Activated T-cell treated with anti-CD3 and anti-CD28 coated beads for 48 hours (primary cell): ENCODE measurements at regions not wholly inside any gene's neighbourhood (a gene's known extent, or its start where the extent isn't known, plus 50 kb on each side); places are given as distances from the start of the nearest gene placed in this dataset.
A peak's percentile ranks its signal among the peaks of the same experiment; 100 is the strongest.

ENCODE experiments used
- DNase-seq: peaks from one replicate; pipeline ENCODE4 v3.0.0-alpha.2; 2020; ENCODE audit warnings: low read depth

DNA sequence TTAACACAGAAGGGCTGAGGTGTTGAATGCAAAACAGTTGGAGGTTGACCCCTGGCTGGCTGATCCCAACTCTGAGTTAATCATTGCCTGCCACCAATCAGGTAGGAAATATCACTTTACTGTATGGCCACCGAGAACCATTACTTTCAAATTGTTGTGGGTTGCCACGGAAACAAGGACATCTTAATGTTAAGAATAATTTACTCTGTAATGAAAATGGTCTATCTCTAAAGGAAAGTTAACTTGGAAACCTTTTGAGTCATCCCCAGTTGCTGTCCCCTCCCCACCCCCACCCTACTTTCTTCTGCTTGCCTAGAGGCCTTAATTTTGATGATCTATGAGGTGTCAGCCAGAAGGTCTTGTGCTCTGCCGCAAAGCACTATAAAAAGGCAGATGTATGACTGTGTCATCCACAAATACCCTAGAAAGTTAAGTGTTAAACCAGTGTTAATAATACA is 78.7 kb upstream of the SNRK start:
- no peak for DNase-seq

GRCh38 chr3:43206632-43207031 is 79.7 kb upstream of the SNRK start:
- DNase-seq = no peak

- no peak for DNase-seq
Measured at GRCh38 chr3:43206105-43206504, 80.2 kb upstream of the SNRK start.

GRCh38 chr3:43203022-43203421 is 83.3 kb upstream of the SNRK start:
- DNase-seq = no peak

DNA sequence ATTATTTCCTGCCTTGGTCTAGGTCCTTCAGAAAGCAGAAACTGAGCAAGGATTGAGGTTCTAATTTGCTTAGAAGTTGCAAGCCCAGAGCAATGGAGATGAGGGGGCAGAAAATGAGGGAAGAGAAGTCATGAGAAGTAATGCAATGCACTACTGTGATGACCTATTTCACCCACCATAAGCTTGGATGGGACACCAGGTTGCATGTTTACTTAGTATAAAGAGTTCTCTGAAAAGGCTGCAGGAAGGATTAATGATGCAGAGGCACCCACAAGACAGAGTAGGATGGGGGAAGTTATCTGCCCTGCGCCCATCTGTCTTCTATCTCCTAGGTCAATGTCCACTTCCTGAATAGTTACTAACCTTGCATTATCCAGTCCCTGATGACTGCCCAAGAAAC is 84.8 kb upstream of the SNRK start:
- no peak for DNase-seq

GRCh38 chr3:43199645-43200306 is 86.6 kb upstream of the SNRK start:
- no peak for DNase-seq

DNA sequence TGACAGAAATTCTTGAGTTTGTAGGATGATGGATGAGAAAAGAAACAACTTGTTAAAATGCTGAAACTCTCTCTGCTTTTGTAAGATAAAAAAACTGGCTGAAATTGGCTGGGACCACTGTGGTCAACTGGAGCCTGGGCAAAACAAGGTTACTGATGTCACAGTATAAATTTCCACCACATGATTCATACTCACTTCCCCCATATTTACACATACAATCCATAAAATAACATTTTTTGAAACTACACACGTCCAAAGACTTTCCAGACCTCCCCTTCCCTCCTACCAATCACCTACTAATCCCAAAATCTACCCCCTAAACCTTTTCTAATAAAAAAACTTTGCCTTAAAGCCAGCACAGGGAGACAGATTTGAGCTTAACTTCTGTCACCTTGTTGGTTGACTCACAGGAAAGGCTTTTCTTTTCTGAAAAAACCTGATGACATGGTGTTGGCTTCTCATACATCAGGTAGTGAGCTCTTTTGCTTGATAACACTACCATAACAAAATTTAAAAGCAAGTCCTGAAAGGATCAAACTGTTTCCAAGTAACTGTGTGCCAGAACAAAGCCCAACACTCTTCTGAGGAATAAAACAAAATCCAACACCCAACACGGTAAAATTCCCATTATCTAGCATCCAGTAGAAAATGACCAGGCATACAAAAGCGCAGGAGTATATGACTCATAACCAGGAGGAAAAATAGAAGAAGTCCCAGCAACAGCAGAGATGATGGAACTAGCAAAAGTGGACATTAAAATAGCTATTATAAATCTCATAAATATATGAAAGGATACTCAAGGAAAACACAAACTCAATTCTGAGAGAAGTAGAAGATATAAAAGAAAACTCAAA is 87.3 kb upstream of the SNRK start:
- DNase-seq = no peak

- DNase-seq = no peak
Measured at GRCh38 chr3:43198301-43198700, 88.0 kb upstream of the SNRK start.

DNA sequence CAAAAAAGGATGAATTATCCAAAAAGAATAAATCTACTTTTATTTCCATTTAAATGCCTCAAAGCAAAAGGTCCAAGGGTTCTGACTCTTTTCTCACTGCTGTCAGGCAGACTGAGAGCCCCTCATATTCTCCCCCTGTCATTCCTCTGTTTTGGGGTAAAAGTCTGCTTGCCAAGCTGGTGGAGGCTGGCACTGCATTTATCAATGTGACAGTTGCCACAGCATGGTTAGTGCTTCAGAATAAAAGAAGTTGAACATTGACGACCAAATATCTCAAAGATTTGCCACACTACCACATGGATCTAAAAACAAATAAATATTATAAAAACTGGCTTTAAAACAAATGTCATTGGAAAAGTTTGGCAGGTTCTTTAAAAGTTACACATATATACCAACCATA is 89.2 kb upstream of the SNRK start:
- no peak for DNase-seq

- DNase-seq = no peak
Measured at GRCh38 chr3:43196721-43197120, 89.6 kb upstream of the SNRK start.

DNA sequence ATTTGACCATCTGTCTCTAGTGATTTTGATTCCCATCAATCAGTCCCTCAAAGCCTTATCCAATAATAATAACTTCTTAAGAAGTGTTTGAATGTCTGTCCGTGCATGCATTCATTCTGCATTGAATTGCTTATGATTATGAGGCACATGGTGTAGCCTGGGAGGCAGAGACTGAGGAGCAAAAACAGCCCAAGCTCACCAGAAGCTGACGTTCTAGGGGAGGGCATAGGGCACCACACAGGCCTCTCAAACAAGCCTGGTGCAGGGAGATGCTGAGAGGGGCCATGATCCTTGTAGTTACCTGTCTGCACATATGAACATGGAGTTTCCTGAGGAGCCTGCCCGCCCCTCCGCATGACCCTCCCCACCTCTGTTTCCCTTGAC is 89.2 kb upstream of the POMGNT2 start:
- no peak for DNase-seq

- DNase-seq = no peak
Measured at GRCh38 chr3:43194490-43195114, 88.7 kb upstream of the POMGNT2 start.

GRCh38 chr3:43194069-43194468 is 88.2 kb upstream of the POMGNT2 start:
- DNase-seq = no peak

GRCh38 chr3:43192028-43192427 is 86.1 kb upstream of the POMGNT2 start:
- no peak for DNase-seq

DNA sequence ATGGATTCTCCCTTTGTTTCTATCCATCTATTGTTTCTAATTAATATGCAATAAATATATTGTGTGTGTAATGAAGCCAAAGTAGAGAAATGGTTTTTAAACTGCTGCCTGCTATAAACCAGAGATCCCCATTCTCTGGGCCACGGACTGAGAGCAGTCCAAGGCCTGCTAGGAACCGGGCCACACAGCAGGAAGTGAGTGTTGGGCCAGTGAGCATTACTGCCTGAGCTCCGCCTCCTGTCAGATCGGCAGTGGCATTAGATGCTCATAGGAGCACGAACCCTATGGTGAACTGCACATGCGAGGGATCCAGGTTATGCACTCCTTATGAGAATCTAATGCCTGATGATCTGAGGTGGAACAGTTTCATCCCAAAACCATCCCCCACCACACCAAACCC is 85.2 kb upstream of the POMGNT2 start:
- DNase-seq = no peak

DNA sequence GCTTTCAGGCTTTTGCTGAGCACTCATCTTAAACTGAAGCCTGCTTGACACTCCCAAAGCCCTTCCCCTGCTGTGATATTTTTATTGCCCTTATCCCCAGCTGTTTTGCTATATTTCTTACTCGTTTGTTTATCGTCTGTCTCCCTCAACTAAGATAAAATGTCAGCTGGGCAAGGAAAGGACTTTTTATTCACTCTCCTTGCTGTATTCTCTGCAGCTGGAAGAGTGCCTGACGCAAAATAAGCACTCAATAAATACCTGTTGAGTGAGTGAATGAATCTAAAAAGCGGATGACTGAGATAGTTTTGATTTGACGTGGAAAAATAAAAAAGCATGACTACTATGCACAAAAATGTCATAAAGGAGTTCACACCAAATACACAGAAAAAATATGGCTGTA is 84.8 kb upstream of the POMGNT2 start:
- no peak for DNase-seq

DNA sequence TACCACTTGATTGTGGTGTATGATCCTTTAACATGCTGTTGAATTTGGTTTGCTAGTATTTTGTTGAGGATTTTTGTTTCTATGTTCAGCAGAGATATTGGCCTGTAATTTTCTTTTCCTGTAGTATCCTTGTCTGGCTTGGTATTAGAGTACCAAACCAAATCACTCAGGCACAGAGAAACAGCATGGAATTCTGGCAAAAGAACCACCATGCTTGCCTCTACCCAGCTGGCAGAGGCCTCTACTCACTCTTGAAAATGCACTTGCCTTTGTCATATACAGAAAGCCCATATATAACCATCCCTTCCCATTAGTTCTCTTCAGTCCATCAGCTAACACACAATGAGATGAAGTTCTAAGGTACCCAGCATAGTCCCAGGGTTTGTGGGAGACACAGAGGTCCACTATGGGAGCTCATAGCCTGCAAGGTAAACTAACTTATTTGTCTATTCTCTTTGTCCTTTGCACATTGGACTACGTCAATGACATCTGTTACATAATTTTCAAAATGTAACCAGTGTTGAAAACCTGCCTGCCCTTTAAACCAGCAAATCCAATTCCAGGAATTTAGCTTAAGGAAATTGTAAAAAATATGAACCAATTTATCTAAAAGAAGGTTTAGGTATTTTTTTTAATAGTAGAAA is 82.1 kb upstream of the POMGNT2 start:
- DNase-seq = no peak

DNA sequence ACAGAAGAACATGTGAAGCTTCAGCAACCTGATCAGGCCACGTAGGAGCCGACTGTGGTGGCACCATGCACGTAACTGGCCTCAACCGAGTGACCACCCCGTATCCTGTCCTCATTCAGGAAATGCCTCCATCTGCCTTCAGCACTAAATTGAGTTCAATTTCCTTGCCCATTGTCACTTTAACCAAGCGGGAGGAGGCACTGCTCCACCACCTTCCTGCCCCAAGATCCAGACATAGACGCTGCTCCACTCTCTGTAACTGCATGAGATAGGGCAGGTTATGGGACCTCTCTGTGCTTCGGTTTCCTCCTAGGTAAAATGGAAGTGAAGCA is 80.1 kb upstream of the POMGNT2 start:
- DNase-seq = no peak

GRCh38 chr3:43185274-43185982 is 79.5 kb upstream of the POMGNT2 start:
- DNase-seq = no peak

DNA sequence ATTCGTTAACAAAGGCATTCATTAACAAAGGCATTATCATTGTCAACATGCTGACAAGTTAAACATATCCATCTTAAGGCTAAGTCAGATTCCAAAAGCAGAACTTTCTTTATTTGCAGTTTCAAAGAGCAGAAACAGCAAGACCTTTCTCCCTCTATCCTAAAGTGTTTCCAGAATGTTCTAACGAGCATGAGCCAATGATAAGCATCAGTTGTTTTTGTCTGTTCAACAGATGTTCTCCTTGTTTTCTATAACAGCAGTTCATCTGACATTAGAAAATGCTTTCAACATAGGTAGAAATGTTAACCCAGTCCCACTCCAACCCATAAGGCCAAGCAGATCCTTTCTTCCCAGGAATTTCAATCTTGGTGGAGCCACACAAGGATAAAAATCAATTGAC is 77.6 kb upstream of the POMGNT2 start:
- no peak for DNase-seq

DNA sequence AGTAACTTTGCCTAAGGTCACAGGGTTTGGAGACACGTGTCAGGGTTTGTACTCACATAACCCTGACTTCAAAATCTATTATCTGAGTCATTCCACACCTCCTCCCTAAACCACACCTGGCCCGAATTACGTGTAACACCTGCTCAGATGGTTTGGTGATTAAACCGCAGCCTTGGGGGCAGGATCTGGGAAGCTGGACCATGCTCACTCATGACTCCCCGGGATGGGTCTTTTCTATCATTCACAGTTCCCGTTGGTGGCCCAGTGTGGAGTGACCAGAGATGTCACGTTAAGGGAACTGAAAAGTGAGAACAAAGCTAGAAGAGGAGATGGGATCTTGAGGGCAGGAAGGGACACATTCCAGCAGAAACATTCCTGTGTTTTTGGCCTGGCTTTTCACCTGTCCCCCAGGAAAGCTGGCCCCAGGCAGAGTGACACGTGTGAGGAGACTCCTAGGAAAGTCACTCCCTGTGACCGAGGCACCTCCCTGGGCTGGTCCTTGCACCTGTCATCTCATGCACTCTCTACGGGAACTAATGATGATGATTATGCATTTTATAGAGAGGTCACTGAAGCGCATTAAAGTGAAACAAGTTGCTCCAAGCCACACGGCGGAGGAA is 75.4 kb upstream of the POMGNT2 start:
- peak; percentile 31 for DNase-seq

- no peak for DNase-seq
Measured at GRCh38 chr3:43180694-43181093, 74.8 kb upstream of the POMGNT2 start.
